OCI-LY1 (cell line): ENCODE measurements at regions not wholly inside any gene's neighbourhood (a gene's known extent, or its start where the extent isn't known, plus 50 kb on each side); places are given as distances from the start of the nearest gene placed in this dataset.

Source experiments
- EZH2 ChIP-seq: fragments of 200-600 bp; sonication (generic), shearing (Covaris generic); IDR thresholded peaks from 2 replicates; pipeline ENCODE4 v1.8.0; 2017; ENCODE audit warnings: borderline replicate concordance, mixed run types, mild to moderate bottlenecking, antibody characterized with exemption, low read length, moderate library complexity, mixed read lengths
- TF ChIP-seq, protein P1 (sequence below): fragments of 200-600 bp; sonication (generic), shearing (Covaris generic); IDR thresholded peaks from 2 replicates; pipeline ENCODE4 v1.5.1; 2017; ENCODE audit warnings: mild to moderate bottlenecking, antibody characterized with exemption, low read length, moderate library complexity, mixed read lengths

DNA sequence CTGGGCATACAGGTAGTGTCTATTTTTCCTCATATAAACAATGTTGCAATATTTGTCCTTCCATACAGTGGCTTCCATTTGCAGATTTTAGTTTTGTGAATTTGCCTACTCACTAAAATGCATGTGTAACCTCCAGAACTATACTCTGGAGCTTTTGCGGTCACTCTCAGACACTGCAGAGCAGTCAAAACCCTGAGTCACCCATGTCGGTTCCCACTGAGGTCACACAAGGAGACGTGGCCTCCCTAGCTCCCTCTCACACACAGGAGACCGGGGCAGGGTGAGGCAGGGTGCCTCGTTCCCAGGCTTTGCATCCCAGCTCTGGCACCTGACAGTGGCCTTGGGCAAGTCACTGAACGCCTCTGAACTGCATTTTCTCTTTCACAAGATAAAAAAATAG lies 55.5 kb upstream of the ZNF354A start:
- TF ChIP-seq, protein P1, sequence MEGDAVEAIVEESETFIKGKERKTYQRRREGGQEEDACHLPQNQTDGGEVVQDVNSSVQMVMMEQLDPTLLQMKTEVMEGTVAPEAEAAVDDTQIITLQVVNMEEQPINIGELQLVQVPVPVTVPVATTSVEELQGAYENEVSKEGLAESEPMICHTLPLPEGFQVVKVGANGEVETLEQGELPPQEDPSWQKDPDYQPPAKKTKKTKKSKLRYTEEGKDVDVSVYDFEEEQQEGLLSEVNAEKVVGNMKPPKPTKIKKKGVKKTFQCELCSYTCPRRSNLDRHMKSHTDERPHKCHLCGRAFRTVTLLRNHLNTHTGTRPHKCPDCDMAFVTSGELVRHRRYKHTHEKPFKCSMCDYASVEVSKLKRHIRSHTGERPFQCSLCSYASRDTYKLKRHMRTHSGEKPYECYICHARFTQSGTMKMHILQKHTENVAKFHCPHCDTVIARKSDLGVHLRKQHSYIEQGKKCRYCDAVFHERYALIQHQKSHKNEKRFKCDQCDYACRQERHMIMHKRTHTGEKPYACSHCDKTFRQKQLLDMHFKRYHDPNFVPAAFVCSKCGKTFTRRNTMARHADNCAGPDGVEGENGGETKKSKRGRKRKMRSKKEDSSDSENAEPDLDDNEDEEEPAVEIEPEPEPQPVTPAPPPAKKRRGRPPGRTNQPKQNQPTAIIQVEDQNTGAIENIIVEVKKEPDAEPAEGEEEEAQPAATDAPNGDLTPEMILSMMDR, result no peak
- no peak for TF ChIP-seq EZH2
